ENCODE measurements at regions not wholly inside any gene's neighbourhood (a gene's known extent, or its start where the extent isn't known, plus 50 kb on each side); places are given as distances from the start of the nearest gene placed in this dataset.
A peak's percentile ranks its signal among the peaks of the same experiment; 100 is the strongest.

GRCh38 chr1:190599670-190600069, 122.0 kb upstream of the BRINP3 start:
- no peak overlapping the region for H3K9ac ChIP-seq (ENCODE audit: low read length)
- H3K36me3 ChIP-seq (replicated peaks; ENCODE audit: low read depth, low read length): no peaks in the 10 kb centered on the region
- TF ChIP-seq CTCF (IDR thresholded peaks at IDR 0.05; ENCODE audit: low read depth, low read length) (no peak), EZH2phosphoT487 (IDR thresholded peaks at IDR 0.05; ENCODE audit: low read depth) (no peak)
- no peak overlapping the region for H3K4me2 ChIP-seq (ENCODE audit: low read length)
- H3K9me3 ChIP-seq (ENCODE audit: insufficient read depth, low read length): no peaks in the 10 kb centered on the region
- H2AFZ ChIP-seq (ENCODE audit: low read depth, low read length): no peak overlapping the region
- H3K27ac ChIP-seq (ENCODE audit: low read length): no peak overlapping the region
- H3K4me1 ChIP-seq (ENCODE audit: low read length): no peaks in the 10 kb centered on the region
- no peaks in the 10 kb centered on the region for H3K27me3 ChIP-seq (ENCODE audit: low read depth, low read length)
- no peak overlapping the region for H3K4me3 ChIP-seq (ENCODE audit: low read length)
- H3K79me2 ChIP-seq (ENCODE audit: low read length): no peaks in the 10 kb centered on the region
- no peaks in the 10 kb centered on the region for H4K20me1 ChIP-seq (ENCODE audit: insufficient read depth, low read length)

- Histone ChIP-seq H3K4me2 (ENCODE audit: low read length) (no peak overlapping the region), H3K79me2 (ENCODE audit: low read length) (no peaks in the 10 kb centered on the region), H3K9ac (ENCODE audit: low read length) (no peak overlapping the region), H2AFZ (ENCODE audit: low read depth, low read length) (peak overlapping the region; percentile 14; the same call in 1 of the 2 replicates), H4K20me1 (ENCODE audit: insufficient read depth, low read length) (no peaks in the 10 kb centered on the region), H3K27me3 (ENCODE audit: low read depth, low read length) (no peaks in the 10 kb centered on the region), H3K36me3 (replicated peaks; ENCODE audit: low read depth, low read length) (no peaks in the 10 kb centered on the region), H3K27ac (ENCODE audit: low read length) (no peak overlapping the region), H3K9me3 (ENCODE audit: insufficient read depth, low read length) (no peaks in the 10 kb centered on the region), H3K4me1 (ENCODE audit: low read length) (no peaks in the 10 kb centered on the region), H3K4me3 (ENCODE audit: low read length) (no peak overlapping the region)
- TF ChIP-seq EZH2phosphoT487 (IDR thresholded peaks at IDR 0.05; ENCODE audit: low read depth) (no peak), CTCF (IDR thresholded peaks at IDR 0.05; ENCODE audit: low read depth, low read length) (no peak)
Observed at GRCh38 chr1:190602325-190602724, 124.7 kb upstream of the BRINP3 start.

- TF ChIP-seq CTCF (IDR thresholded peaks at IDR 0.05; ENCODE audit: low read depth, low read length): no peak
- no peak for TF ChIP-seq EZH2phosphoT487 (IDR thresholded peaks at IDR 0.05; ENCODE audit: low read depth)
Observed at GRCh38 chr1:190608282-190608681, 130.6 kb upstream of the BRINP3 start.

GRCh38 chr1:190615818-190616217, 138.2 kb upstream of the BRINP3 start:
- no peaks in the 10 kb centered on the region for H3K27me3 ChIP-seq (ENCODE audit: low read depth, low read length)
- no peak overlapping the region for H3K4me3 ChIP-seq (ENCODE audit: low read length)
- no peaks in the 10 kb centered on the region for H3K36me3 ChIP-seq (replicated peaks; ENCODE audit: low read depth, low read length)
- no peak for TF ChIP-seq CTCF (IDR thresholded peaks at IDR 0.05; ENCODE audit: low read depth, low read length)
- no peak for TF ChIP-seq EZH2phosphoT487 (IDR thresholded peaks at IDR 0.05; ENCODE audit: low read depth)
- no peak overlapping the region for H2AFZ ChIP-seq (ENCODE audit: low read depth, low read length)
- no peak overlapping the region for H3K27ac ChIP-seq (ENCODE audit: low read length)
- no peak overlapping the region for H3K4me2 ChIP-seq (ENCODE audit: low read length)
- H3K79me2 ChIP-seq (ENCODE audit: low read length): no peaks in the 10 kb centered on the region
- no peaks in the 10 kb centered on the region for H3K9me3 ChIP-seq (ENCODE audit: insufficient read depth, low read length)
- no peaks in the 10 kb centered on the region for H4K20me1 ChIP-seq (ENCODE audit: insufficient read depth, low read length)
- H3K4me1 ChIP-seq (ENCODE audit: low read length): no peaks in the 10 kb centered on the region
- H3K9ac ChIP-seq (ENCODE audit: low read length): no peak overlapping the region

More at GRCh38 chr1:190608282-190608681, 130.6 kb upstream of the BRINP3 start:
- Histone ChIP-seq H3K36me3 (replicated peaks; ENCODE audit: low read depth, low read length) (no peaks in the 10 kb centered on the region), H3K79me2 (ENCODE audit: low read length) (no peaks in the 10 kb centered on the region), H3K4me3 (ENCODE audit: low read length) (no peak overlapping the region), H3K27me3 (ENCODE audit: low read depth, low read length) (no peaks in the 10 kb centered on the region), H3K4me2 (ENCODE audit: low read length) (no peak overlapping the region), H3K9ac (ENCODE audit: low read length) (no peak overlapping the region), H4K20me1 (ENCODE audit: insufficient read depth, low read length) (no peaks in the 10 kb centered on the region), H2AFZ (ENCODE audit: low read depth, low read length) (no peak overlapping the region), H3K4me1 (ENCODE audit: low read length) (no peaks in the 10 kb centered on the region), H3K9me3 (ENCODE audit: insufficient read depth, low read length) (no peaks in the 10 kb centered on the region), H3K27ac (ENCODE audit: low read length) (no peak overlapping the region)
